Nephron (organoid): ENCODE measurements at regions not wholly inside any gene's neighbourhood (a gene's known extent, or its start where the extent isn't known, plus 50 kb on each side); places are given as distances from the start of the nearest gene placed in this dataset.

ENCODE experiments used
- H3K27ac Mint-ChIP-seq, 3 experiments: 2 replicates each; pipeline ENCODE4 v1.8.0; 2020; ENCODE audit warnings: mixed read lengths in 3 of 3, mild to moderate bottlenecking in 2 of 3, moderate library complexity in 1 of 3
- H3K27me3 Mint-ChIP-seq: 2 replicates; pipeline ENCODE4 v1.8.0; 2021; ENCODE audit warnings: low read depth, mild to moderate bottlenecking, moderate library complexity, mixed read lengths
- H3K36me3 Mint-ChIP-seq: 2 replicates; pipeline ENCODE4 v1.8.0; 2020; ENCODE audit warnings: low read depth, mixed read lengths
- H3K4me1 Mint-ChIP-seq: 2 replicates; pipeline ENCODE4 v1.8.0; 2020; ENCODE audit warnings: mixed read lengths
- H3K4me3 Mint-ChIP-seq, 3 experiments: 2 replicates each; pipeline ENCODE4 v1.8.0; 2020; ENCODE audit warnings: mild to moderate bottlenecking in 3 of 3, mixed read lengths in 3 of 3, moderate library complexity in 2 of 3
- H3K9me3 Mint-ChIP-seq: 2 replicates; pipeline ENCODE4 v1.8.0; 2020; ENCODE audit warnings: mixed read lengths
- CTCF ChIP-seq, 3 experiments: fragments of 200-600 bp; sonication (generic); IDR thresholded peaks; one replicate each; pipeline ENCODE4 v1.5.0; 2021; ENCODE audit warnings: antibody characterized with exemption in 3 of 3; ENCODE audit not compliant: unreplicated experiment in 3 of 3

- no peaks in the 10 kb centered on the region for H3K36me3 Mint-ChIP-seq
- TF ChIP-seq CTCF (IDR thresholded peaks at IDR 0.05; ENCODE audit: unreplicated experiment in 3 of 3) = no peak
- no peaks in the 10 kb centered on the region for H3K27me3 Mint-ChIP-seq
- H3K27ac Mint-ChIP-seq = no peak overlapping the region
- peaks cover 5% of the 10 kb centered on the region for H3K4me1 Mint-ChIP-seq
- no peak overlapping the region for H3K4me3 Mint-ChIP-seq
- H3K9me3 Mint-ChIP-seq = peaks cover 5% of the 10 kb centered on the region
Measured at GRCh38 chr7:114364151-114364550, 50.5 kb upstream of the FOXP2 start.

- no peaks in the 10 kb centered on the region for H3K36me3 Mint-ChIP-seq
- H3K27ac Mint-ChIP-seq = no peak overlapping the region
- TF ChIP-seq CTCF (IDR thresholded peaks at IDR 0.05; ENCODE audit: unreplicated experiment in 3 of 3) = no peak
- no peaks in the 10 kb centered on the region for H3K27me3 Mint-ChIP-seq
- H3K9me3 Mint-ChIP-seq = peaks cover 6% of the 10 kb centered on the region
- H3K4me1 Mint-ChIP-seq = peaks cover 5% of the 10 kb centered on the region
- H3K4me3 Mint-ChIP-seq = no peak overlapping the region
Measured at GRCh38 chr7:114363292-114363691, 51.3 kb upstream of the FOXP2 start.

- H3K27ac Mint-ChIP-seq = no peak overlapping the region
- TF ChIP-seq CTCF (IDR thresholded peaks at IDR 0.05; ENCODE audit: unreplicated experiment in 3 of 3) = no peak
- peaks cover 1% of the 10 kb centered on the region for H3K4me1 Mint-ChIP-seq
- peaks cover 9% of the 10 kb centered on the region for H3K9me3 Mint-ChIP-seq
- no peaks in the 10 kb centered on the region for H3K27me3 Mint-ChIP-seq
- no peak overlapping the region for H3K4me3 Mint-ChIP-seq
- no peaks in the 10 kb centered on the region for H3K36me3 Mint-ChIP-seq
Measured at GRCh38 chr7:114358911-114359310, 55.7 kb upstream of the FOXP2 start.

- Mint-ChIP-seq H3K4me3 (no peak overlapping the region), H3K36me3 (no peaks in the 10 kb centered on the region), H3K27me3 (no peaks in the 10 kb centered on the region), H3K4me1 (no peaks in the 10 kb centered on the region), H3K27ac (no peak overlapping the region), H3K9me3 (peaks cover 9% of the 10 kb centered on the region)
- TF ChIP-seq CTCF (IDR thresholded peaks at IDR 0.05; ENCODE audit: unreplicated experiment in 3 of 3) = no peak
Measured at GRCh38 chr7:114356133-114356532, 58.5 kb upstream of the FOXP2 start.

- H3K27me3 Mint-ChIP-seq = no peaks in the 10 kb centered on the region
- H3K27ac Mint-ChIP-seq = no peak overlapping the region
- H3K4me3 Mint-ChIP-seq = no peak overlapping the region
- no peaks in the 10 kb centered on the region for H3K36me3 Mint-ChIP-seq
- TF ChIP-seq CTCF (IDR thresholded peaks at IDR 0.05; ENCODE audit: unreplicated experiment in 3 of 3) = no peak
- H3K9me3 Mint-ChIP-seq = peaks cover 4% of the 10 kb centered on the region
- H3K4me1 Mint-ChIP-seq = no peaks in the 10 kb centered on the region
Measured at GRCh38 chr7:114354306-114354705, 60.3 kb upstream of the FOXP2 start.

- no peaks in the 10 kb centered on the region for H3K27me3 Mint-ChIP-seq
- TF ChIP-seq CTCF (IDR thresholded peaks at IDR 0.05; ENCODE audit: unreplicated experiment in 3 of 3) = no peak
Measured at GRCh38 chr7:114345494-114345893, 69.1 kb upstream of the FOXP2 start.

More at GRCh38 chr7:114345494-114345893, 69.1 kb upstream of the FOXP2 start:
- H3K4me3 Mint-ChIP-seq = no peak overlapping the region
- no peaks in the 10 kb centered on the region for H3K9me3 Mint-ChIP-seq
- peak overlapping the region; percentile 20 to 56 (median 48) for H3K27ac Mint-ChIP-seq
- H3K36me3 Mint-ChIP-seq = no peaks in the 10 kb centered on the region
- peaks cover 10% of the 10 kb centered on the region for H3K4me1 Mint-ChIP-seq
